H9 (cell line): ENCODE measurements at regions not wholly inside any gene's neighbourhood (a gene's known extent, or its start where the extent isn't known, plus 50 kb on each side); places are given as distances from the start of the nearest gene placed in this dataset.

Source experiments
- DNase-seq: peaks from one replicate; pipeline ENCODE4 v3.0.0-alpha.2; 2017
- H2AFZ ChIP-seq: one replicate; pipeline ENCODE4 v1.6.1; 2013; ENCODE audit warnings: mild to moderate bottlenecking, low read length, control low read depth, moderate library complexity
- H2AK5ac ChIP-seq: 2 replicates; pipeline ENCODE4 v1.6.1; 2013; ENCODE audit warnings: low read length, control low read depth, mixed read lengths; ENCODE audit not compliant: insufficient read length
- H2BK120ac ChIP-seq: one replicate; pipeline ENCODE4 v1.6.1; 2013; ENCODE audit warnings: low read depth, mild to moderate bottlenecking, low read length, control low read depth, inconsistent platforms; ENCODE audit not compliant: poor library complexity, severe bottlenecking
- H2BK12ac ChIP-seq: 2 replicates; pipeline ENCODE4 v1.6.1; 2013; ENCODE audit warnings: low read length, control low read depth, mixed read lengths, low read depth; ENCODE audit not compliant: insufficient read length
- H2BK15ac ChIP-seq: 2 replicates; pipeline ENCODE4 v1.6.1; 2013; ENCODE audit warnings: low read depth, low read length, control low read depth
- H2BK20ac ChIP-seq: one replicate; pipeline ENCODE4 v1.6.1; 2013; ENCODE audit warnings: low read depth, mild to moderate bottlenecking, low read length, control low read depth, inconsistent platforms; ENCODE audit not compliant: poor library complexity, severe bottlenecking
- H2BK5ac ChIP-seq: 2 replicates; pipeline ENCODE4 v1.6.1; 2013; ENCODE audit warnings: low read length, control low read depth, mixed read lengths; ENCODE audit not compliant: insufficient read length
- H3K14ac ChIP-seq: 2 replicates; pipeline ENCODE4 v1.6.1; 2013; ENCODE audit warnings: low read length, control low read depth; ENCODE audit not compliant: insufficient read depth
- H3K18ac ChIP-seq: 2 replicates; pipeline ENCODE4 v1.6.1; 2013; ENCODE audit warnings: low read depth, mild to moderate bottlenecking, mixed read lengths, low read length, control low read depth; ENCODE audit not compliant: insufficient read length
- H3K23ac ChIP-seq: 2 replicates; pipeline ENCODE4 v1.6.1; 2013; ENCODE audit warnings: low read length, control low read depth, mixed read lengths, low read depth; ENCODE audit not compliant: insufficient read length
- H3K23me2 ChIP-seq: 2 replicates; pipeline ENCODE4 v1.6.1; 2013; ENCODE audit warnings: low read depth, mild to moderate bottlenecking, mixed read lengths, low read length, control low read depth; ENCODE audit not compliant: insufficient read length, poor library complexity, severe bottlenecking
- H3K27ac ChIP-seq: 2 replicates; pipeline ENCODE4 v1.5.1; 2013; ENCODE audit warnings: low read length, control low read depth, mixed read lengths, low read depth; ENCODE audit not compliant: insufficient read length
- H3K27me3 ChIP-seq: 2 replicates; pipeline ENCODE4 v1.6.1; 2013; ENCODE audit warnings: low read length, control low read depth, inconsistent platforms; ENCODE audit not compliant: insufficient read depth
- H3K4ac ChIP-seq: 2 replicates; pipeline ENCODE4 v1.6.1; 2013; ENCODE audit warnings: low read depth, mild to moderate bottlenecking, control low read depth, inconsistent platforms, low read length, moderate library complexity
- H3K4me1 ChIP-seq: 2 replicates; pipeline ENCODE4 v1.6.1; 2013; ENCODE audit warnings: low read length, control low read depth, inconsistent platforms; ENCODE audit not compliant: insufficient read depth
- H3K4me2 ChIP-seq: 2 replicates; pipeline ENCODE4 v1.6.1; 2013; ENCODE audit warnings: low read length, control low read depth, mixed read lengths; ENCODE audit not compliant: insufficient read length, insufficient read depth
- H3K56ac ChIP-seq: 2 replicates; pipeline ENCODE4 v1.6.1; 2013; ENCODE audit warnings: low read depth, mild to moderate bottlenecking, mixed read lengths, low read length, control low read depth; ENCODE audit not compliant: insufficient read length
- H3K79me1 ChIP-seq: 2 replicates; pipeline ENCODE4 v1.6.1; 2013; ENCODE audit warnings: low read depth, mild to moderate bottlenecking, moderate library complexity, low read length, control low read depth, inconsistent platforms; ENCODE audit not compliant: insufficient read depth, poor library complexity, severe bottlenecking
- H3K79me2 ChIP-seq: 2 replicates; pipeline ENCODE4 v1.6.1; 2013; ENCODE audit warnings: low read length, control low read depth, inconsistent platforms; ENCODE audit not compliant: insufficient read depth
- H3K9ac ChIP-seq: 2 replicates; pipeline ENCODE4 v1.6.1; 2013; ENCODE audit warnings: low read length, control low read depth, mixed read lengths; ENCODE audit not compliant: insufficient read length; ENCODE audit errors: extremely low read depth
- H3K9me3 ChIP-seq: one replicate; pipeline ENCODE4 v1.6.1; 2013; ENCODE audit warnings: low read depth, low read length, inconsistent platforms; ENCODE audit not compliant: control insufficient read depth
- H3T11ph ChIP-seq: one replicate; pipeline ENCODE4 v1.6.1; 2013; ENCODE audit warnings: mild to moderate bottlenecking, low read length, control low read depth, inconsistent platforms
- H4K20me1 ChIP-seq: one replicate; pipeline ENCODE4 v1.6.1; 2013; ENCODE audit not compliant: control insufficient read depth, insufficient read length, insufficient read depth
- H4K5ac ChIP-seq: 2 replicates; pipeline ENCODE4 v1.6.1; 2013; ENCODE audit warnings: low read depth, mild to moderate bottlenecking, mixed read lengths, low read length, control low read depth; ENCODE audit not compliant: insufficient read length
- H4K8ac ChIP-seq: replicated peaks from 2 replicates; pipeline ENCODE4 v1.6.1; 2013; ENCODE audit warnings: low read length, control low read depth, mixed read lengths, low read depth; ENCODE audit not compliant: insufficient read length
- H4K91ac ChIP-seq: 2 replicates; pipeline ENCODE4 v1.6.1; 2013; ENCODE audit warnings: low read depth, mild to moderate bottlenecking, moderate library complexity, mixed read lengths, low read length, control low read depth; ENCODE audit not compliant: insufficient read length
- H3K27ac Mint-ChIP-seq, 3 experiments: 2 replicates in 2 of 3; 3 replicates in 1 of 3; pipeline ENCODE4 v1.8.0; 2020 to 2021; ENCODE audit warnings: mixed read lengths in 3 of 3, mild to moderate bottlenecking in 1 of 3, moderate library complexity in 1 of 3
- H3K27me3 Mint-ChIP-seq: 2 replicates; pipeline ENCODE4 v1.8.0; 2021; ENCODE audit warnings: low read depth, mild to moderate bottlenecking, moderate library complexity, mixed read lengths
- H3K36me3 Mint-ChIP-seq, 3 experiments: 2 replicates in 2 of 3; 3 replicates in 1 of 3; pipeline ENCODE4 v1.8.0; 2020 to 2021; ENCODE audit warnings: low read depth in 3 of 3, mixed read lengths in 3 of 3; ENCODE audit not compliant: insufficient read depth in 1 of 3
- H3K4me1 Mint-ChIP-seq, 2 experiments: 2 replicates each; pipeline ENCODE4 v1.8.0; 2020; ENCODE audit warnings: mixed read lengths in 2 of 2
- H3K4me3 Mint-ChIP-seq, 2 experiments: 2 replicates in 1 of 2; 3 replicates in 1 of 2; pipeline ENCODE4 v1.8.0; 2020 to 2021; ENCODE audit warnings: mild to moderate bottlenecking in 2 of 2, mixed read lengths in 2 of 2, moderate library complexity in 1 of 2
- H3K9me3 Mint-ChIP-seq, 2 experiments: 2 replicates in 1 of 2; 3 replicates in 1 of 2; pipeline ENCODE4 v1.8.0; 2020; ENCODE audit warnings: mild to moderate bottlenecking in 2 of 2, mixed read lengths in 2 of 2, moderate library complexity in 1 of 2
- CTCF ChIP-seq: fragments of 200-600 bp; sonication (generic); conservative IDR thresholded peaks from 3 replicates; pipeline ENCODE4 v1.8.0; 2021; ENCODE audit warnings: antibody characterized with exemption, mild to moderate bottlenecking
- WGBS: extraction: QIAGEN DNeasy Blood & Tissue Kit; methylation state at CpG from one replicate; pipeline ENCODE4 v1.1.7; 2013; ENCODE audit warnings: missing lambda C conversion rate, low lambda C conversion rate, mixed read lengths; ENCODE audit not compliant: insufficient read length; ENCODE audit errors: extremely low coverage; 5-methylcytosine and 5-hydroxymethylcytosine counted together

GRCh38 chr10:25101461-25102146 lies 73.2 kb upstream of the GPR158 start:
- Histone ChIP-seq H2BK12ac (no peak overlapping the region), H4K91ac (no peak overlapping the region), H3K4ac (no peak overlapping the region), H3K27me3 (no peaks in the 10 kb centered on the region; the same call in 1 of the 2 replicates), H3K23me2 (no peaks in the 10 kb centered on the region), H3K4me2 (no peak overlapping the region), H3K4me1 (peaks cover 4% of the 10 kb centered on the region), H2BK15ac (no peak overlapping the region), H3T11ph (no peak overlapping the region), H3K9me3 (no peaks in the 10 kb centered on the region), H3K27ac (no peak overlapping the region), H2AFZ (no peak overlapping the region), H3K23ac (no peak overlapping the region), H2BK5ac (no peak overlapping the region), H3K14ac (no peak overlapping the region), H2BK20ac (no peak overlapping the region), H3K18ac (no peak overlapping the region), H3K56ac (no peak overlapping the region), H3K79me2 (no peaks in the 10 kb centered on the region), H3K79me1 (no peaks in the 10 kb centered on the region), H4K8ac (no peak overlapping the region), H2AK5ac (no peak overlapping the region), H4K20me1 (no peaks in the 10 kb centered on the region), H4K5ac (no peak overlapping the region), H2BK120ac (no peak overlapping the region), H3K9ac (no peak overlapping the region)
- WGBS, result no CpG with 5 or more reads among the region's 1 CpG
- Mint-ChIP-seq H3K9me3 (no peaks in the 10 kb centered on the region), H3K4me1 (peaks cover 50 to 51% of the 10 kb centered on the region in 2 experiments), H3K27ac (no peak overlapping the region), H3K27me3 (peaks cover 2% of the 10 kb centered on the region), H3K36me3 (no peaks in the 10 kb centered on the region; a peak in 2 of 7 replicates), H3K4me3 (no peak overlapping the region)
- DNase-seq, result no peak
- no peak for TF ChIP-seq CTCF
